ENCODE measurements at regions not wholly inside any gene's neighbourhood (a gene's known extent, or its start where the extent isn't known, plus 50 kb on each side); places are given as distances from the start of the nearest gene placed in this dataset.
A peak's percentile ranks its signal among the peaks of the same experiment; 100 is the strongest.

DNA sequence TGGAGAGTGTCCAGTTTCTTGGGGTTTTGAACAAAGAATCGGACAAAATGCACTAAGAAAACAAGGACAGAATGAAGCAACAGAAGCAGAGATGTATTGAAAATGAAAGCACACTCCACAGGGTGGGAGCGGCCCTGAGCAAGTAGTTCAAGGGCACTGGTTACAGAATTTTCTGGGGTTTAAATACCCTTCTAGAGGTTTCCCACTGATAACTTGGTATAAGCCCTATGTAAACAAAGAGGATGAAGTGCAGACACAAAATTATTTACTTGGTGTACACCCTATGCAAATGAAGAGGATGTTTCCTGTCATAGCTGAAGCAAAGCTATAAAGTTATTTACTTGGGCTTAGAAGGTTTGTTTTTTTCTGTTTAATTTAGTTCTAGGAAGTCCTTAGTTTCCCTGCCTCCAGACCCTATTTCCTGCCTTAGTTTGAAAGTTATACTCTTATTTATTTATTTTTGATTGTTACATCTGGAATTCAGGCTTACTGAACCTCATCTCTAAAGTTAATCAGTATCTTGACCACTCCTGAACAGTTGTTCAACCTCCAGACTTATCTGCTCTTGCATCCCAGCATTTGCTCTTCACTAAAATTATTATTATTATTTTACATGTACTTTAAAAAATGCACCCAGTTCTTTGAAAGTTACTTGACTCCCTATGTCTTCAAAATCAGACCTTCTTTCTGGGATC lies 193.5 kb downstream of the SPP2 start:
- peak; percentile 97 for FAIRE-seq

DNA sequence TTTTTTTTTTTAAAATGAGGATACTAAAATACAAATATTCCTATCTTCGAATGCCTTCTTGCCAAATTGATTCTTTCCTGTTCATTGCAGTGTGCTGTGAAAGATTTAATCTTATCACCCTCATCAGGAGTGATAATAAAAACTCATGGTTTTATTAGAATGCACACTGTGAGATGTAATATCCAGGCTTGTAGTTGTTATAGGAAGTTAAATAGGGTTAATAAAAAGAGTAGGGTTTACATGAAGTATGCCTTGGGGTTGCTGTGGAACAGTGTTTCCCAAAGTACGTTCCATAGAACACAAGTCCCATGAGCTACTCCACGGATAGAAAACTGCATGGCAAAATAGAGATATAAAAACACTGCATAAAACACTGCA lies 191.9 kb downstream of the SPP2 start:
- no peak for FAIRE-seq

DNA sequence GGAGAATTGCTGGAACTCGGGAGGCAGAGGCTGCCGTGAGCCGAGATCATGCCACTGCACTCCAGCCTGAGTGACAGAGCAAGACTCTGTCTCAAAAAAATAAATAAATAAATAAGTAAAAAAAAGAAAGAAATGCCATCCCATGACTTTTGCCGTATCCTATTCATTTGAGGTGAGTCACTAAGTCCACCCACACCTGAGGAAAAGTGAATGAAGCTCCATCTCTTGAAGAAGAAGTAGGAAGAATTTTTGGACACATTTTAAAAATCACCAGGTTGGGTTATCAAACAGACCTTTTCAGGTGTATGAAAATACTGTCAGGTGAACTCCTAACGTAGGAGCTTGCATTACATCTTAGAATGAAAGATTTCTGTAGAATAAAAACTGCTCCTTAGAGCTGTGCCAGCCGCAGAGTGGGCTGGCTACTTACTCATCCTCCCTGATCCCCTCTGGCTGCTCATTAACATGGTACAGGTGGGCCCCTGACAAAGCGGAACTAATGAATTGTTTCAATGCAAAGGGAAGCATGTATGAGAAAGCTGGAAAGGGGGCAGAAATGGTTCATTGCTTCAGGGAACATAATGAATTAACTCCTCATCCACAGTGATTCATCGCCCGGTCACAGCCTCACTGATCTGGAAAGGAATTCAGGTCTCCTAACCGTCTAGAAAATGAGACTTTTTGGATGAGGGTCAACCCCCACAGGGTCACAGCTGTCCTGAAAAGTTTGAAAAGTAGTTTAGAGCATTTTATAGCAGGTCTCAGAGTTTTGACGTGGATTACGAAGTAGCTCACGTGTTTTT lies 191.4 kb downstream of the SPP2 start:
- FAIRE-seq: peak; percentile 94

DNA sequence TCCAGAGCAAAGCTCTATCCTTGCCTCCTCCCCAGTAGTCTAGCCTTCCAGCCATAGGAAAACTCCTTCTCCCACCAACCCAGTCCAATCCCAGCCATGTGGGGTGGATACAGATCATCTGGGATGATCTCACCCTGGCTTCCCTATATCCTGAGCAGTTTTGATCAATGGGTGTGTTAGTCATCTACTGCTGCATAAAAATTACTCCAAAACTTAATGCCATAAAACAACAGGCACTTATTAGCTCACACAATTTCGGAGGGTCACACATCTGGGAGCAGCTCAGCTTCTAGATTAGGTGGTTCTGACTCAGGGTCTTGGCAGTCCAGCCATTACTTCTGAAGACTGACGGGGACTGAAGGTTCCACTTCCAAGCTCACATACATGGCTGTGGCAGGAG lies 190.4 kb downstream of the SPP2 start:
- no peak for FAIRE-seq

DNA sequence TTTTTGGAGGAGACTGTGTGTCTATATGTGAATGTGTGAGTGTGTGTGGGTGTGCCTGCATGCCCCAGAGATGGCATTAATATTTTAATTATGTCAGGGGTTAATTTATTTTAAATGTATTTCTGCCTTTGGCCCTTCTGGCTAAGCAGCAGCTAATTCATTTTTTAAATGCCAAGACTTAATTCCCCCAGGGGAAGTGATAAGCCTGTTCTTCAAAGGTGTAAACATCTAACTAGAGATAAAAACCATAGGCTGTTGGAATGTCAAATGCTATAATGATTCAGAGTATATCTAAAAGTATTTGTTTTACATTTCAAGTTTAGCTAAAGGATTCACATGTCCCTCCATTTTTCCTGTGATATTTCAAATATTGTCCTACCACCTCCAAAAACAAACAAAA lies 184.7 kb downstream of the SPP2 start:
- FAIRE-seq: no peak

DNA sequence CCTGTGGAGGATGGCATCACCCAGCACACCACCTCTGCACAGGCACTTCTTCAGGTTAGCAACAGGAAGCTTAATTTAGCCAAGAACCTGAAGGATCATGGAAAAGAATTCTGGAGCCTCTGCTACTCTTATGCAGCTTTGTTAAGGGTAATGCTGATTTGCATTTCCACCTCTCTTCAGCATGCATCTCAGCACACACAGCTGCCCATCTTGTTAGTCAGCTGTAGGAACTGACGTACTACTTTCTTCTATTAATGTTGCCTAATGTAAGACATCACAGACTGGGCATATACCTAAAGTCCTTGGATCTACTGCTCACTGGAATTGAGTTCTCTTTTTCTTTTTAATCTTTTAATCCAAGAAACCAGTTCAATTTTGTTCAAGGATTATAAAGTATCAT lies 181.0 kb downstream of the SPP2 start:
- FAIRE-seq: no peak

DNA sequence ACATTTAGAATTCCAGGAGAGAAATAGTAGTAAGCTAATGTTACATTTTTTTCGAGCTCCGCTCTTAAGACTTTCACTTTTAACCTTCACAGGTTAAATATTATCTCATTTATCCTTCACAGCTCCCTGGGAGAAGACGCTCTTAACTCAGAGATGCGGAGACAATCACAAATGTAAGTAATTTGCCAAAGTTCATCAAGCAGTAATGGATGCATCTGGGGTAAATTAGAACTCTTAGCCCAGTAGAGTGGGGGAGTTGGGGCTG lies 168.5 kb downstream of the SPP2 start:
- no peak for FAIRE-seq

DNA sequence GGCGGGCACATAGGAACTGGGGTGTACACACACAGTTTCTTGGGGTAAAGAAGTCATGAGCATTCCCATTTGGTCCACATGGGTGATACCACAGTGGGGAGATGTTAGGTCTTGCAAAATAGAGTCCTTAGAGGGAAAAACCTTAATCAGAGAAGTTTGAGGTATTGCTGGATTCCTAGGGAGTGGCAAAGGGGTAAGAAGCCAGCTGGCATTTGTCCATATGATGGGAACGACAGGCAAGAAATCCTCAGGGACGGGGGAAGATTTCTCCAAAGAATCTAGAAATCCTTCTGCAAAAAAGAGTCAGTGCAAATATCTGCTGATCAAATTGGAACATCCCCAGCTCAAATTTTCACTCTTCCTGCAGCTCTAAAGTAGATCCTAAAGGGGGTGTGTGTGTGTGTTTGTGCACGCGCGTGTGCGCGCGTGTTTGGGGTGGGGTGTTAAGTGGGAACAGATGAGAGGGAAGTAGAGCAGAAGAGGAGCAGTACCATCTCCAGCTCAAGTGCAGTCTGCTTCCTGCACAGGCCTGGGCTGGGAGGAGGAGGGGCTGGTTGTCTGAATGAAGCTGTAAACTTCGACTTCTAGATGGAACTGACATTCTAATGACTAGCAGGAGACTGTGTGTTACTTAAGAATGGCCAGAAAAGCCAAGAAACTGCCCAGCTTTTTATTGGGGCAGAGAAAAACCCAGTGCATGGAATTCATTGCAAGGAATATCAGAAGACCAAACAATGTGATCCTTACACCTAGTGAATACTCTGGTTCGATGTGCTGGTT lies 168.0 kb downstream of the SPP2 start:
- no peak for FAIRE-seq

DNA sequence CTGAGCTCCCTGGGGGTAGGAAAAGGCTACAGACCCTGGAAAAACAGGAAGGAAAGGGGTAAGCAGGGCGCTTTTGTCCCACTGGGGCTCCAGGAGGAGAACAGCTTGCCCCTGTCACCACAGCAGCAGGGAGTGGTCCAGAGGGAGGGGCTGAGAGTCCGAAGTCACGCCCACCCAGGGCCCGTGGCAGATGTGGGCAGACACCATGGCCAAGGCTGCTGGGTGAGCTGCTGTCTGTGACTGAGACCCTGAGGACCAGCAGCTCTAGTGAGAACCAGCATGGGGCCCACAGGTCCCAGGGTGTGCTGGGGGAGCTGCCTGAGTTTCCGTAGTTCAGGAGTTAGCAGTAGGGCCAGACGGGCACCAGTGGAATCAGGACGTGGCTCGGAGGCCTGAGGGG lies 162.0 kb downstream of the SPP2 start:
- no peak for FAIRE-seq

DNA sequence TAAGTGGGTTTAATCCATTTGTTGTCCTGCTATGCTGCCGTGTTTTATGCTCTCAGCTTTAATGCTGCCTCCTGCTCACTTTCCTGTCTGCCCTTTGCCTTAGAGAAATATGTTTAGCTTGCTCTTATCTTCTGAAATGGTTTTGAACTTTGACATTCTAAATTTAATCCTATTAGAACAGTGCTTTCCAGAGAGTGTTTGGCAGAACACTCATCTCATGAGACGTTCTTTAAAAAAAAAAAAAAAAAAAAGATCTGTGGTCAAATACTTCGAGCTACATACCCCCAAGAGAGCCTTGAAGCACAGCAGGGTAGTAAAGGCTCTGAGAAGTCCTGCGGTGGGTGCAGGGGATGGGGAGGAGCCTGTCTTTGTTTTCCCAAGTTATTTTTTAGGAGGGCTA lies 161.3 kb downstream of the SPP2 start:
- FAIRE-seq: no peak

DNA sequence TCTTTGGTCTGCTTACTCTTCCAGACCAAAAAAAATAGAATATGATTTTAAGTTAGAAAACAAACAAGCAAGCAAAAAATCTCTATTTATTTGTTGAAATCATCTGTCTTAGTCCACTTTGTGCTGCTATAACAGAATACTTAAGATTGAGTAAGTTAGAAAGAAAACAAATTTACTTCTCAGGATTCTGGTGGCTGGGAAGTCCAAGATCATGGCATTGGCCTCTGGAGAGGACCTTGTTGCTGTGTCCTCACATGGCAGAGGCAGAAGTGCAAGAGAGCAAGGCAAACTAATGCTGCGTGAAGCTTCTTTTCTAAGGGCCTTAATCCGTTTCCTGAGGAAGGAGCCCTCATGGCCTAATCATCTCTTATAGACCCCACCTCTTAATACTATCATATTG lies 156.2 kb downstream of the SPP2 start:
- no peak for FAIRE-seq

DNA sequence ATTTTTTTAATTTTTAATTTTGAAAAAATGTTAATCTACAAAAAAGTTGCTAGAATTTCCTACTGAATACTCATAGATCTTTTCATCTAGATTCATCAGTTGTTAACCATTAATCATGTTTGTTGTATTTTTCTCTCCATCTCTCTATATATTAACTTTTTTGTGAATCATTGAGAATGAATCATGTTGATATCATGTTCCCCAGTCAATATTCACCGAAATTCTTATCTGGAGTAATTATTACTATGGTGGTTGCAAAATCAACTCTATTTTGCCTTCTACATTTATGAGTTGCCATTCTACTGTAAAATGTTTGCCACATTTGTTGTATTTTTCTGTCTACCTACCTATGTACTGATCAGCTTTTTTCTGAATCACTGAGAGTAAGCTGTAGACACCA lies 154.0 kb downstream of the SPP2 start:
- peak; percentile 85 for FAIRE-seq

DNA sequence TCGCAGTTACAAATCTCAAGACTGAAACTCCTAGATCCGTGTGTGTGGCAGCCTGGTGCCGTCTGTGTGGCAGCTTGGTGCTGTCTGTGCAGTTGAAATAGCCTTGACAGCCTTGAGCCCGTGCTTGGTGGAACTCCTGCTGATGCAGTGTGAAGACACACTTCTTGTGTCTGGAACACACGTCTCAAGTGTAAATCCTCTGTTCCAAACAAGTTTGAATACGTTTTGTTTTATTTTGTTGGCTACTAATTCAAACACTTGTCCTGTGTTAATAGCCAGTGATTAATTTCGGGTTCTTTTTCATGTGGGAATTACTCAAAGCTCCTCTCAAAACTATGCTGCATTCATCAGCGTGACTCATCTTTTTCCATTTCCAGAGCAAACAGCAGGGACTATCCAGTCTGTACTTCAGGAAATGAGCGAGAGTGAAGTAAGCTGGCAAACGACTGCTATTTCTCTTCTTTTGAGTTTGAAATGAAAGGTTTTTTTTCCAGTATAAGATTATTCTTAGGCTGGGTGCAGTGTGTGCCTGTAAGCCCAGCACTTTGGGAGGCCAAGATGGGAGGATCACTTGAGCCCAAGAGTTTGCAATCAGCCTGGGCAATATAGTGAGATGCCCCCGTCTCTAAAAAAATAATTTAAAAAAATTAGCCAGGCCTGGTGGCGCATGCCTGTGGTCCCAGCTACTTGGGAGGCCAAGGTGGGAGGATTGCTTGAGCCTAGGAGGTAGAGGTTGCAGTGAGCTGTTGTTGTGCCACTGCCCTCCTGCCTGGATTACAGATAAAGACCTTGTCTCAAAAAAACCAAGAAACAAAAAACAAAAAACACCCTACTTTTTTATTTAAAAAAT lies 152.9 kb downstream of the SPP2 start:
- peak; percentile 98 for FAIRE-seq

DNA sequence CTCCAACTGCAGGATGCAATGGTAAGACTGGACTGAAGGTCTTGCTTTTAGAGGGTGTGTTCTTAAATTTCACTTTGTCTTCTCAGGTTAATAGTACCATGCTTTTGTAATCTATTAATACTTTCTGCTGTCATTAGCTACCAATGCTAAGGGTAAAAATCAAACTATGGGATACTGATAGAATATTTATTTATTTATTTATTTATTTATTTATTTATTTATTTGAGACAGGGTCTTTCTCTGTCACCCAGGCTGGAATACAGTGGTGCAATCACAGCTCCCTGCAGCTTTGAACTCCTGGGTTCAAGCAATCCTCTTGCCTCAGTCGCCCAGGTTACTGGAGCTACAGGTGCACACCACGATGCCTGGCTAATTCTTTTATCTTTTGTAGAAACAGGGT lies 152.1 kb downstream of the SPP2 start:
- FAIRE-seq: no peak

DNA sequence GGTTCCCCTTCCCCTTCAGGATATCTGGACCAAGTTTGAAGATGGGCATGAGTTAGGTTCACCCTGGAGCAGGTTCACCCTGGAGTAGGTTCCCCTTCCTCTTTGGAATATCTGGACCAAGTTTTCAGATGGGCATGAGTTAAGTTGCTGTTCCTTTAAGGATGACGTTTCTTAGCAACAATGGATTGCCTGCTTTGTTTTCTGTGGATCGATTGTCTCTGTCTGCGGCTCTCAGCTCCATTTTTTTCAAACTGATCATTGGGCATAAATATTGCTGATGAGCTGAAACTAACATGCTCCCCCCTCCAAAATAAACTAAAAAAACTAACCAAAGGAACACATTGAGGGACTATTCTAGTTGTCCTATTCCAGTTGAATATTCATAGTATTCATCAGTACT lies 149.5 kb downstream of the SPP2 start:
- no peak for FAIRE-seq

DNA sequence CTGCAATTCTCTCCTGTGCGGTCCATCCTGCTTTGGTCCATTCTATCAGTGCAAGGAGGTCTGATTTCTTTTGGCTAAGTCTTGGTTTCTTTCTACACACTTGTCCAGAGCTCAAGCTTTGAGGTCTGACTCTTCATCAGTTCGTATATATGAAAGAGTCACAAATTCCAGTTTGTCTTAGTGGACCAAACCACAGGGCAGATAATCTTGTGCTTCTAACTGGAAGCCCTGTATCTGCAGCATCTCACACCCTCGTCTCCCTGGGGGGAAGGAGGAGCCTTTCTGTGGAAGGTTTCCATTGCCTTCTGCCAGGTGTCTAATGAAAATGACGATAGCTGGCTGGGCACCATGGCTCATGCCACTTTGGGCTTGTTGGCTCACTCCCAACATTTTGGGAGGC lies 148.5 kb downstream of the SPP2 start:
- FAIRE-seq: no peak

DNA sequence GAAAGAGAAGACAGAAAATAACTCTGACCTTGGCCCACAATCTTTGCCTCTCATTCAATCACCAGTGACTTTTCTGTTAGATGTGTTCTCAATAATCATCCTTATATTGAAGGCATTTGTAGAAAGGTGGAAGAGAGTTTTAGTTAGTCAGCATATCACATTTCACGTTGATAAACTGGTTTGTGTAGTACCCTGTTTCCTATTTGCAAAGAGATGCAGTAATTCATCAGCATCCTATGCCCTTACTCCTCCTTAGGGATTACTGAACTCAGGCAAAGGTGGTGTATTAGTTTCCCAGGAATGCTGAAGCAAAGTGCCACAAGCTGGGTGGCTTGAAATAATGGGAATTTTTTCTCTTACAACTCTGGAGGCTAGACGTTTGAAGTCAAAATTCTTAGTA lies 145.0 kb downstream of the SPP2 start:
- no peak for FAIRE-seq

DNA sequence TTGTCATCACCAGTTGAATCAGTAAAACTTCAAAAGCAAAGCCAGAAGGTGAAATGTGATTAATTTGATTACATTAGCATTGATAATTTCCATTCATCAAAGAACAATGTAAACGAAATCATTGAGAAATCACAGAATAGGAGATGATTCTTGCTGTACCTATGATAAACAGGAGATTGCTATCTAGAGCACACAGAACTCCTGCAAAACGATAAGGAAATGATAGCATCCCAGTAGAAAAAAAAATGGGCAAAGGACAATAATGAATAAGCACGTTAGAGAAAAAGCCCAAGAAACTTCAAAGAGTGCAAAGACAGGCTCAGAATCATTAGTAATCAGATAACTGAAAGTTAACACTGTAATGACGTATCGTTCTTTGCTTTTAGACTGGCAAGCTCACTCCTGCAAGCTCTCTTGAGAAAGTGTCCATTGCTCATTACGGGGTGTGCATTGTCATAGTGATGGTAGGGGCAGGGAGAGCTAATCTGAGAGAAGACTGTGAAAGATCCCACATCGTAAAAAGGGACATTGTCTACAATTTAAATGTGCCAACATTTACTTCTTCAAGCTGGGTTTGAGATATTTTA lies 143.6 kb downstream of the SPP2 start:
- FAIRE-seq: no peak

DNA sequence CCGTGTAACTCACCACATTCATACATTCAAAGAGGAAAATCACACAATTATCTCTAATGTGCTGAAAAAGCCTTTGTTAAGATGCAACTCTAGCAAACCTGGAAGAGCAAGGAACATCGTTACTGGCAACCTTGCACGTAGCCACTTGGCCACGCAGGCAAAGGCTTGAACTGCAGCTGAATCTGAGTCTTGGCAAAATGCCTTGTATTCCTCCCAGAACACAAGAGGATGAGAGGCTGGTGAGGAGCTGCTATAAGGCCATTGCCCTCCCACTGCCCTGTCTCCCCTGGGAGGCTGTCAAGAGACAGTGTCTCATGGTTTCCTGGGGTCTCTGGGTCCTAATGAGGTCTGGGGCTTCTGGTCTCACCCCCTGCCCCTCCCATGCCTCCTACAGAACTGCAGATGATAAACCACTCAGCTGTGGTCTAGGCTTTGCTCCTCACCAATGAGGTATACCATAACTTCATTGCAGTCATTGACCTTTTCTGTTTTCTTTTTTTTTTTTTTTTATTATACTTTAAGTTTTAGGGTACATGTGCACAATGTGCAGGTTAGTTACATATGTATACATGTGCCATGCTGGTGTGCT lies 141.4 kb downstream of the SPP2 start:
- peak; percentile 14 for FAIRE-seq

DNA sequence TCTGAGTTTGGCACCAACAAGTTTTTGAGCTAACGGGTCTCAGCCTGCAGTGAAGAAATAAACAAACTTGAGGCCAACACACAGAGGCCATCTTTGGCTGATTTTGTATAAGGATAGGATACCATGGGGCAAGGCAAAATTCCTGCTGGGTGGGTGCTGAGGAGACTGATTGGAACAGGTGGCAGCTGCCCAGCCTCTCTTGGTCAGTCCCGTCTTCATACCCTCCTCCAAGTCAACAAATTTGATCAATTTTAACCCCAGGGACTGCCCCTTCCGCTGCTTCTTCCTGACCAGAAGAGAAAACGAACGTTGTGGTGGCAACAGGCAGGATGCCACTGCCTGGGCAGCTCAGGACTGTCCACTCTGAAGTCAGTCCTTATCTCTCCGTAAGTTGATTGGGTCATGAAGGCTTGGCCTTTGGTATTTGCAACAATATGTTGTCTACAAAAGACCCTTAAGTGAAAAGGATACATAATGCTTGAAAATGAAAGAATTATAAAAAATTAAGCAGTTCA lies 139.3 kb downstream of the SPP2 start:
- FAIRE-seq: no peak

DNA sequence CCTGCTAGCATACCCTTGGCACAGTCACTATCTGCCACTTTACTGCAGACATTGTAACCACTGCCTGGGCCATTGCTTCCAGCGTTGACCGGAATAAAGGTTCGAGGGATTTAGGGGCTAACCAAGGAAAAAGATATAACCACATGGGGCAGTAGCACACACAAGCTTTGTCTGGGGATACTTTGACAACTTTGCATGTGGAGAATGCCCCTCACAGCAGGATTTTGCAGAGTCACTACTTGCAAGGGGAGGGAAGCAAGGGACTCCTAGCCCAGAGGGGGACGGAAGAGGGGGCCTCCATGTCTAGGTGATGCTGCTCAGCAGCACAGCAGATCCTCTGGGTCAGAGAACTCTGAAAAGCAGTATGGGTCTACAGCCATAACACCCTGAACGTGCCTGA lies 138.7 kb downstream of the SPP2 start:
- no peak for FAIRE-seq

DNA sequence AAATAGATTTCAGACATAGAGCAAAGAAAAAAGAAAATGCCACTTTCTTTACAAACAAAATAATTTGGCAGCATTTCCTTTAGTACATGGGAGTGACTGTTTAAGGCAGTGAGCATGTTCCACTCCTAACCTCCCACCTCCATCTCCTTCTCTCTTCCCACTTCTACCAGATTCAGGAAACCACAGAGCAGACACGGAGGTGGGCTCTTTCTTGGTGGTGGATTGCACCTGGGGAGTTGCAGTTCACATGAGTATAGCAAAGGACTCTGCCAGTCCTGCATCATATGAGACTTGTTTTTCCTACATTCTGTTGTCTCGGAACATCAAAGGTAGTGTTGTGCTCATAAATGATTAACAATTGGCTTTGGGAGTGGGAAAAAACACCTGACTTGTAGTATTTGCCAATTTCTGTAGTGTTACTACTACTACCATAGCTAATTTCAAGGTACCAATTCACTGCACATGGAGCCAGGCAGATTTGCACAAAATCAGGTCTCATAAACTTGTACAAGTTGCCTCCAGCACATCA lies 137.2 kb downstream of the SPP2 start:
- FAIRE-seq: no peak
